Mammary epithelial cell (primary cell): ENCODE measurements at regions not wholly inside any gene's neighbourhood (a gene's known extent, or its start where the extent isn't known, plus 50 kb on each side); places are given as distances from the start of the nearest gene placed in this dataset.

Source experiments
- EZH2 ChIP-seq: IDR thresholded peaks from 2 replicates; pipeline ENCODE4 v1.6.1; 2012; ENCODE audit warnings: low read length, inconsistent platforms, borderline replicate concordance
- TF ChIP-seq, protein P1 (sequence below), 2 donors: IDR thresholded peaks in 1 of 2; conservative IDR thresholded peaks in 1 of 2; 2 replicates each; pipeline ENCODE4 v1.5.1; 2011 to 2012; ENCODE audit warnings: inconsistent platforms in 2 of 2, low read length in 2 of 2, mild to moderate bottlenecking in 2 of 2, control low read depth in 1 of 2, low read depth in 1 of 2; ENCODE audit not compliant: insufficient read depth in 1 of 2; ENCODE audit errors: extremely low read depth in 1 of 2

- TF ChIP-seq, protein P1, sequence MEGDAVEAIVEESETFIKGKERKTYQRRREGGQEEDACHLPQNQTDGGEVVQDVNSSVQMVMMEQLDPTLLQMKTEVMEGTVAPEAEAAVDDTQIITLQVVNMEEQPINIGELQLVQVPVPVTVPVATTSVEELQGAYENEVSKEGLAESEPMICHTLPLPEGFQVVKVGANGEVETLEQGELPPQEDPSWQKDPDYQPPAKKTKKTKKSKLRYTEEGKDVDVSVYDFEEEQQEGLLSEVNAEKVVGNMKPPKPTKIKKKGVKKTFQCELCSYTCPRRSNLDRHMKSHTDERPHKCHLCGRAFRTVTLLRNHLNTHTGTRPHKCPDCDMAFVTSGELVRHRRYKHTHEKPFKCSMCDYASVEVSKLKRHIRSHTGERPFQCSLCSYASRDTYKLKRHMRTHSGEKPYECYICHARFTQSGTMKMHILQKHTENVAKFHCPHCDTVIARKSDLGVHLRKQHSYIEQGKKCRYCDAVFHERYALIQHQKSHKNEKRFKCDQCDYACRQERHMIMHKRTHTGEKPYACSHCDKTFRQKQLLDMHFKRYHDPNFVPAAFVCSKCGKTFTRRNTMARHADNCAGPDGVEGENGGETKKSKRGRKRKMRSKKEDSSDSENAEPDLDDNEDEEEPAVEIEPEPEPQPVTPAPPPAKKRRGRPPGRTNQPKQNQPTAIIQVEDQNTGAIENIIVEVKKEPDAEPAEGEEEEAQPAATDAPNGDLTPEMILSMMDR (conservative IDR thresholded peaks at IDR 0.05 in 1 of 2, IDR thresholded peaks at IDR 0.05 in 1 of 2; ENCODE audit: extremely low read depth in 1 of 2, insufficient read depth in 1 of 2, low read depth in 1 of 2, low read length in 2 of 2), result no peak
- no peak for TF ChIP-seq EZH2
These were observed 75.0 kb upstream of the SPATA16 start for GRCh38 chr3:173216063-173216462.
